NCI-H128 (cell line): ENCODE measurements at regions not wholly inside any gene's neighbourhood (a gene's known extent, or its start where the extent isn't known, plus 50 kb on each side); places are given as distances from the start of the nearest gene placed in this dataset.

Experiments
- DNase-seq: peaks from one replicate; lab custom pipeline; 2025; ENCODE audit not compliant: unreplicated experiment; lab: John Stamatoyannopoulos, UW

DNA sequence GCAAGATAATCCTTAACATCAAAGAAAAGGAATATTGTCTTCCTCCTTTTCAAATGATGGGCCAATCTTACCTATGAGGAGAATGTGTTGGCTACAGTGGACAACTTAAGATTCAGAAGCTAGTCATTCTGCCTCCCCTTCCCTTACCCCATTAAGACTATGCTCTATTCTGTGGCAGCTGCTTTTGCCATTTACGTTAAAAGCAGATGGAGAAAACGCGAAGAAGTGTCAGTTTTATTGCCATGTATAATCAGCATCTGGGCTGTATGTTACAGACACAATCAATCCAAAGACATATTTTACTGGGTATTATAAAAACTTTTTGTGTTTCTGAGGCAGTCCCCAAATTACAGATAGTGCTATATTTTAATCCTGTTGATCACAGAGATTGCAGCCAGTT, 196.1 kb upstream of the PACRGL start:
- no peak for DNase-seq

- no peak for DNase-seq
These were observed 194.3 kb upstream of the PACRGL start for GRCh38 chr4:20505927-20506326.

DNA sequence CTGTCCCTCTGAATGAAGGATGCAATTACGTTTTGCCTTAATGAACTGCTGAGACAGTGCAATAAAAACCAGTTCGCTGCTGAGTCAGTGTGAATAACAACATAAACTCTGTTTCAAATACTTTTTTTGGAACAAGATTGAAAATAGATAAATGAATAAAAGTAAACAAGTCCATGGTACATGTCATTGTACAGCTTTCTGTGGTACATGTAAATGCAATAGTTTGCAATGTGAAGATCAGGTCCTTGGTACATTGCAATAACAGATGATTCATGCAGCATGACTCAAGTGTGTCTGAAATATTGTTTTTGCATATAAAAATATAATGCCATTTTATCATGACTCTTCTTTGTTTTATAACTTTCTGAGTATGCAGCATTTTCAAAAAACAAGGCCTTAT, 193.4 kb upstream of the PACRGL start:
- DNase-seq: no peak

DNA sequence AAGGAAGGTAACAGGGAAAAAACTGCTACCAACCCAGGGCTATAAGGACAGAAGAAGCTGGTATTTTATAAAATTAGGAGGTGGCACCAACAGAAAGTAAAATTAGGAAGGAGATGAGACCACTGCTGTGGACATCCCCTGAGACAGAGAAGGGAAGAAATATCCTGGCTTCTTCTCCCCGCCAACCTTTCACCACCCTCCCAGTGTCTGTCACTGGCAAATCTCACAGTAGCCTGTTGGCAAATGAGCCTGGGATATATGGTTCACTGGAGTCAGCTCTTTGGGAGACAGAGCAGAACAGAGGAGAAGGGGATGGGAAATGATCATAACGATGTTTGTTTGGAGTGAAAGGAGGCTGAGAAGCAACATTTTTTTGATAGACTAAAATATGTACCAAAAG, 190.9 kb upstream of the PACRGL start:
- DNase-seq: no peak

- DNase-seq: peak; percentile 16
These were observed 188.0 kb upstream of the PACRGL start for GRCh38 chr4:20512033-20512792.

- DNase-seq: no peak
These were observed 187.3 kb upstream of the PACRGL start for GRCh38 chr4:20512985-20513384.

DNA sequence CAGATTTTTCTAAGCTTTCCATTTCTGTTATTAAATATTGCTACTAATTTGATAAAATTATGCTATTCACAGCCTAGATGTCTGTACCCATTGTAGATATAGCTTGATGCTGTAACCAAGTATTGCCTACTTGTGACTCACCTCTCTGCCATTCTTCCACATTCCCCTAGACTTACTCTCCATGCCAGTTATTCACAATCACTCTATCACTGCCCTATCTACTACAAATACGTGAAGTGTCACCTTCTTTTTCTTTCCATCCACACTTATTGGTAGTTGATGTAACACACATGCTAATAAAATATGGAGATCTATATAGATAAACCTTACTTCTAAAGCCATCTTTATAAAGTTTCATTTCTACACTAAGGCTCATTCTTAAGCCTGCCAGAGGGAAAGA, 179.4 kb upstream of the PACRGL start:
- no peak for DNase-seq

DNA sequence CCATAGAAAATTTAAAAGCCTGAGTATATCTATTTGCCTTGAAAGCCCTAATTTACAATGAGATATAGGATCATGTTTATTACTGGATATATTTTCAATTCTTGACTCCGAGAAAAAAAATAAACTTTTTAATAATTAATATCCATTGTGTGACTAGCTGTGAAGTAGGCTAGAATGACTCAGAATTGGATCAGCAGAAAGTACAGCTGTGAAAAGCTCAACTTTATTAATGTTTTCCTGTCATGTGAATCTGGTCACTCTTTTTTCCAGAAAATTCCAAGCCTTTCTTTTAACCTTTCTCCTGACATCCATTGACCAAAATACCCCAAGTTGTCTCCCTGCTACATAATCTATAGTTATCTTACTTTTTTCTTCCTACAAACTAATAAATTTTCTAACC, 171.8 kb upstream of the PACRGL start:
- no peak for DNase-seq

GRCh38 chr4:20529691-20530090, 170.6 kb upstream of the PACRGL start:
- DNase-seq: no peak

DNA sequence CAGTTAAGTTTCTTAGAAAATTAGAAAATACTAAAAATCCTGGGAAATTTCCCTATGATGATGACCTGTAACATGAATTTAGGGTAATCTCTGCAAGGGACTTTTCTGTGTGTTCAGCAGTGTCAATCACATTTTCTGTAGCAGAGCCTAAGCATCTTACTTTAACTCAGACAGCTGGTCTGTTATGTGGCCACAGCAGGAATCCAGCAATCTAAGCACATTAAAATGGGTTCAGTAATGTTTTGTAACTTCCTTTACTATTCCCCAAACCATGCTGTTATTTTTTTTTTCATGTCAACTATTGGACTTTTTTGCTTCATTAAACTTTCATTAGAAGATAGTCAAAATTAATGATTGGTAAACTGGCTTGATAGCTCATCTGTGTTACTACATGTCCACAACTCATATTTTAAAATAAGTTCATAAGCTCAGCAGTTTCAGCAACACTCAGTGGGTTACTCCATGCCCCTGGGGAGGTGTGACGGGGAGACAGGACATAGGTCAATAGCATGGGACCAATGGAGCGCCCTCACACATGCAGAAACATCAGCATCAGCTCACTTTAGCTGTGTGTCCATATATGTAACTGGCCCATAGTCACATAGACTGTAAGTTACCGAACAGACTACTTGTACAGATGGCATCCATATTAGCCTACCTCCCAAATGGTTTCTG, 168.0 kb upstream of the PACRGL start:
- no peak for DNase-seq

GRCh38 chr4:20532871-20533870, 167.1 kb upstream of the PACRGL start:
- DNase-seq: no peak

DNA sequence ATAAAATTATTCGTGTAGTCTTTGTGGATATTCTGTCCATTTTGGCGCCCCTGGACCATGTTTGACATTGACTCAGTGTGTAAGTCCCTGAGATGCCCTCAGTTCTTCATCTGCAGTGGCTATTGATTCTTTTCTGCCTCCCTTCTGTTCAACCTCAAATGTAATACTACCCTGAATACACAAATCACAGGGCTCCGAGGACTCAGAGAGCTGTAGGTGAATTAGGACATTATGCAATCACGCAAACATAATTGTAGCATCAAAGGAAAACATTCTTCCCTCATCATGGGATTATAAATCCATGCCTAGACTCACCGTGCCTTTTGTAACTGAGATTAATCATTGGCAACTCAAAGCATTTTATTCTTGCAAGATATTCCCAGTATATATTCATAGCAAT, 161.4 kb upstream of the PACRGL start:
- DNase-seq: no peak

- no peak for DNase-seq
These were observed 157.1 kb upstream of the PACRGL start for GRCh38 chr4:20543131-20543530.

DNA sequence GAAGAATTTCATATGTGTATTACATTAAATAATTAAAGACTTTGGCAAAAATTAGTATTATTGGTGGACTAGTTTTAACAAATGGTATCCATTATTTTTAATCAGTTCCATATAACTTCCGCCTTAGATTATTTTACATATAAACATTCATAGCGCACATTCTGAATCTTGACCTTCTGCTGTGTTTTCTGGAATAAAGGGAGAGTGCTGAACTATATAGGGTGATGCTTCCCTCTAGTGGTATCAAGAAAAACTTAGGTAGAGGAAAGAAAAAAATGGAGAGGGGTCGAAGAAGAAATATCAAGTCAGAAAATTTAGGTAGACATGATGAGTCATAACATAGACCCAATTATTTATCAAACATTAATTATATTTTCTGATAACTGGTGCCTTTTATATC, 155.6 kb upstream of the PACRGL start:
- no peak for DNase-seq

DNA sequence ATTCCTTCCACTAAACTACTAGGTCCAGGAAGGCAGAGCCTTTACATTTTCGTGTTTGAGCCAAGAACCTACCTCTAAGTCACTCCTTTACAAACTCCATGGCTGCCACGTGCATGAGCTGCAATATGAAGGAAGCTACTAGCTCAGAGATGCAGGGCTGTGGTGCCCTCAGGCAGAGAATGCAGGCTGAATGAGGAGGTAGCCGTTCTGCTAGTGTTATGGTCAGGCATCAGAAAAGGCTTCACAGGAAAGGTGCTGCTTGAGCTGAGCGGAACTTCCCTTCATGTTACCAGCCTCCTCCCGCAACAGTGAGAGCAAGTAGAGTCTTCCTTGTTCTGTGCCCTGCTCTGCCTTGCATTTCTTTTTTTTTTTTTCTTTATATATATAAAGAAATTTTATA, 148.3 kb upstream of the PACRGL start:
- DNase-seq: no peak

DNA sequence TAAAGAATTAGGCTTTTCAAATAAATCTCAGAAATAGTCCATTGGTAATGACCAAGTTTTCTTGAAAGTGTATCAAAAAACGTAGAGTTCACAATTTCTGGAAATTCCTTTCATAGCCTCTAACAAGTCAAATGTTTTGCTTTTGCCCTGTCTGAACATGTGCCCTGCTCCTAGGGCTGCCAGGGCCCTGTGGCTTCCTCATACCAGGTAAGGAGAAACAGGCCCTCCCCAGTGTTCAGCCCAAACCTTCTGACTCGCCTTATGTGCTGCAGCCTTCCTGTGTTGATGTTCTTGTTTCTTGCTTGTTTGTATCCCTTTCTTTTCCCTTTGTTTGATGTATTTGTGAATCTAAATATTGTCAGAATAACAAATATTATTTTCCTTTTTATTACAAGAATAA, 146.1 kb upstream of the PACRGL start:
- DNase-seq: no peak

DNA sequence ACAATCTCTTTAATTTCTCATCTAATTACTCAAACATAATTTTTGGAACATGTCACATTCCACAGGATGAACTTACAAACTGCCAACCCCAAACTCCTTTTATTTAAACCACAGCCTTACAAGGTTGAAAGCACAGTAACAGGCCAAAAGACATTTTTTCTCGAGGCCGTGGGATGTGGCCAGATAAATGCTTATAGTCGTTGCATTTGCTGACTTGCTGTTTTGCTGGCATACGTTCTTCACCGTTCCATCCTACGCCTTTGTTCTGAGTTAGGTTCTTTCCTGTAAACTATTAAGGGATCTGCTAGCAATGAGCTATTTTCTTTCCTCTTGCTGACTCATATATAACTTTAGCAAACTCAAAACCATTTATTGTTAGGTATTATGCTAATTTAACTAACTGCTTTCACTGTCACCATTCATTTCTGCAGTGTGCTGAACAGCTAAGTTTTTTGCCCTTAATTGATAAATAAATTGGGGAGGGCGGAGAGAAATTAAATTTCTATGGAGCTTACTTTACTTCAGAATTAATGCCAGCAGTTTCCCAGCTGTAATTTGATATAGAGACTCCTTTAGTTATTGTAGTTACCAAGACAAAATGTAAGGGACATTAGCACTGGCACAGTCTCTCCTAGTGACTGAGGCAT, 135.1 kb upstream of the PACRGL start:
- no peak for DNase-seq

- DNase-seq: no peak
These were observed 129.1 kb upstream of the PACRGL start for GRCh38 chr4:20570981-20571715.

- no peak for DNase-seq
These were observed 127.3 kb upstream of the PACRGL start for GRCh38 chr4:20572976-20573375.

DNA sequence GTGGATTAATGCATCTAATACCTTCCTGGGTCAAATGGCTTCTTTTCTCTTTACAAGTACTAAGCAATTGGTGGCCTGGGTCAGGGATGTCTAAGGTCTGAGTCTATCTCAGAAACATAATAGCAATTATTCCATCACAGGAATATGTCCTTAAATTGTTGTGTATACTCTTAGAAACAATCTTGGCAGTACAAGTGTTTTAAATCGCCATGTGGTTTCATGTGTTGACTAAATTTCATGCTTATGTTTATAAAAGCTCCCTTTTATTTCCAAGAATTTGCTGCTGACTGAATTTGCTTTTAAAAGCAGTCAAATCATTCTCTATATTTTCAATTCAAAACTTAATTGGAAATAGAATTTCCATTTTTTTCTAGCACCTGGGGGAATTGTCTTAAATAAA, 125.3 kb upstream of the PACRGL start:
- DNase-seq: no peak
